PC-3 (cell line): ENCODE measurements at regions not wholly inside any gene's neighbourhood (a gene's known extent, or its start where the extent isn't known, plus 50 kb on each side); places are given as distances from the start of the nearest gene placed in this dataset.

Source experiments
- ATAC-seq: fragments of 200-7000 bp; cut with Tn5 transposase; 2 replicates; pipeline ENCODE4 v1.9.1; 2020; ENCODE audit warnings: mild to moderate bottlenecking, moderate library complexity
- BruUV-seq: library from RNA; stranded (reverse); fragments of 400-500 nt; replicated peaks from 2 replicates; lab custom pipeline; 2021; lab: Mats Ljungman, UMichigan
- CTCF ChIA-PET: fragments of 300-600 bp; sonication (Branson Sonifier 250); formaldehyde crosslinking; loops from one replicate; lab custom pipeline; 2022; ENCODE audit warnings: antibody characterized with exemption; lab: Charles Lee
- POLR2A ChIA-PET: fragments of 300-600 bp; sonication (Branson Sonifier 250); formaldehyde crosslinking; loops from one replicate; lab custom pipeline; 2022; ENCODE audit warnings: antibody characterized with exemption; ENCODE audit not compliant: unreplicated experiment; lab: Charles Lee
- DNase-seq: peaks from one replicate; pipeline ENCODE4 v3.0.0-alpha.2; 2015
- H2AFZ ChIP-seq: fragments of 300-600 bp; sonication (generic); 2 replicates; pipeline ENCODE4 v1.6.0; 2016; ENCODE audit warnings: antibody characterized with exemption, low read length
- H3F3A ChIP-seq: fragments of 300-600 bp; sonication (generic); one replicate; pipeline ENCODE4 v1.6.0; 2017; ENCODE audit warnings: antibody characterized with exemption, low read length, control low read depth, mild to moderate bottlenecking; ENCODE audit not compliant: unreplicated experiment
- H3K27ac ChIP-seq: fragments of 300-600 bp; sonication (generic); 2 replicates; pipeline ENCODE4 v1.5.1; 2016; ENCODE audit warnings: mild to moderate bottlenecking, low read length
- H3K27me3 ChIP-seq: fragments of 300-600 bp; sonication (generic); 2 replicates; pipeline ENCODE4 v1.6.1; 2016; ENCODE audit warnings: low read length, mixed read lengths
- H3K36me3 ChIP-seq: fragments of 300-600 bp; sonication (generic); 2 replicates; pipeline ENCODE4 v1.6.1; 2016; ENCODE audit warnings: low read depth, mixed run types, low read length, mixed read lengths
- H3K4me1 ChIP-seq: fragments of 300-600 bp; sonication (generic); 2 replicates; pipeline ENCODE4 v1.5.1; 2016; ENCODE audit warnings: low read length; ENCODE audit not compliant: insufficient read depth
- H3K4me2 ChIP-seq: fragments of 300-600 bp; sonication (generic); 2 replicates; pipeline ENCODE4 v1.6.0; 2016; ENCODE audit warnings: low read length
- H3K4me3 ChIP-seq: fragments of 300-600 bp; sonication (generic); 2 replicates; pipeline ENCODE4 v1.5.1; 2016; ENCODE audit warnings: mild to moderate bottlenecking, low read length, mixed read lengths
- H3K79me2 ChIP-seq: fragments of 300-600 bp; sonication (generic); 2 replicates; pipeline ENCODE4 v1.6.1; 2017; ENCODE audit warnings: low read length, mixed read lengths
- H3K9ac ChIP-seq: fragments of 300-600 bp; sonication (generic); 2 replicates; pipeline ENCODE4 v1.6.0; 2016; ENCODE audit warnings: mild to moderate bottlenecking, low read length
- H3K9me2 ChIP-seq: fragments of 300-600 bp; sonication (generic); replicated peaks from 2 replicates; pipeline ENCODE4 v1.6.1; 2016; ENCODE audit warnings: mixed run types, low read length, mixed read lengths
- H3K9me3 ChIP-seq: fragments of 300-600 bp; sonication (generic); 2 replicates; pipeline ENCODE4 v1.6.1; 2016; ENCODE audit warnings: low read length, mixed read lengths
- H4K20me1 ChIP-seq: fragments of 300-600 bp; sonication (generic); 2 replicates; pipeline ENCODE4 v1.6.1; 2016; ENCODE audit warnings: low read length, mixed read lengths
- CTCF ChIP-seq: fragments of 300-600 bp; sonication (generic); conservative IDR thresholded peaks from 2 replicates; pipeline ENCODE4 v1.5.1; 2017; ENCODE audit warnings: antibody characterized with exemption, low read depth, mild to moderate bottlenecking, low read length
- EZH2 ChIP-seq: fragments of 300-600 bp; sonication (generic); IDR thresholded peaks from one replicate; pipeline ENCODE4 v1.6.1; 2017; ENCODE audit warnings: antibody characterized with exemption, mild to moderate bottlenecking, low read length; ENCODE audit not compliant: unreplicated experiment
- EZH2phosphoT487 ChIP-seq: fragments of 300-600 bp; sonication (generic); IDR thresholded peaks from 2 replicates; pipeline ENCODE4 v1.6.1; 2018; ENCODE audit warnings: mild to moderate bottlenecking, antibody characterized with exemption, low read length, borderline replicate concordance
- intact Hi-C: fragments of 100-400 bp; cut with micrococcal nuclease; formaldehyde crosslinking; loops from 2 replicates; pipeline ENCODE4 v1.9.0; 2023

- Histone ChIP-seq H4K20me1 (no peaks in the 10 kb centered on the region), H3K27ac (no peak overlapping the region), H3K9ac (no peak overlapping the region), H3F3A (no peaks in the 10 kb centered on the region), H3K4me3 (no peak overlapping the region), H3K4me2 (no peak overlapping the region), H3K9me2 (no peaks in the 10 kb centered on the region), H3K36me3 (no peaks in the 10 kb centered on the region), H2AFZ (no peak overlapping the region), H3K79me2 (no peaks in the 10 kb centered on the region), H3K4me1 (peaks cover 21% of the 10 kb centered on the region), H3K9me3 (no peaks in the 10 kb centered on the region), H3K27me3 (no peaks in the 10 kb centered on the region)
- intact Hi-C loops, result no loop called here
- peak; percentile 54 for DNase-seq
- ChIA-PET CTCF (no interaction called here), POLR2A (no interaction called here)
- peak; percentile 26; the same call in 1 of the 2 replicates for ATAC-seq
- no TSS peak for BruUV-seq
- TF ChIP-seq EZH2phosphoT487 (no peak), EZH2 (no peak), CTCF (no peak)
Observed at GRCh38 chr4:143023239-143023918, 161.3 kb upstream of the USP38 start.

- no peak overlapping the region for H3K9ac ChIP-seq
- H3K4me2 ChIP-seq, result 0 out of 2 replicates have a peak overlapping the region, but pooled peaks have one; percentile 29
- no peaks in the 10 kb centered on the region for H3F3A ChIP-seq
- H3K9me2 ChIP-seq, result no peaks in the 10 kb centered on the region
- peak overlapping the region; percentile 25; the same call in 1 of the 2 replicates for H2AFZ ChIP-seq
- ChIA-PET POLR2A (no interaction called here), CTCF (no interaction called here)
- intact Hi-C loops, result loop anchor here (2.0 kb wide), 1 partner anchor 40 kb away; no protein-coding TSS in a partner anchor
- no peaks in the 10 kb centered on the region for H3K27me3 ChIP-seq
- no peaks in the 10 kb centered on the region for H3K79me2 ChIP-seq
- H4K20me1 ChIP-seq, result no peaks in the 10 kb centered on the region
- H3K4me3 ChIP-seq, result no peak overlapping the region
- DNase-seq, result peak; percentile 55
- H3K9me3 ChIP-seq, result no peaks in the 10 kb centered on the region
- peak; percentile 77 for TF ChIP-seq CTCF
- TF ChIP-seq EZH2phosphoT487, result no peak
- TF ChIP-seq EZH2, result no peak
- no peaks in the 10 kb centered on the region for H3K36me3 ChIP-seq
- peak; percentile 75 for ATAC-seq
- no TSS peak for BruUV-seq
- H3K27ac ChIP-seq, result no peak overlapping the region
- peaks cover 21% of the 10 kb centered on the region for H3K4me1 ChIP-seq
Observed at GRCh38 chr4:143025081-143025704, 159.5 kb upstream of the USP38 start.
